GM12878 (cell line): ENCODE measurements at regions not wholly inside any gene's neighbourhood (a gene's known extent, or its start where the extent isn't known, plus 50 kb on each side); places are given as distances from the start of the nearest gene placed in this dataset.

Source experiments
- ATAC-seq: fragments of 200-7000 bp; cut with Tn5 transposase; 3 replicates; pipeline ENCODE4 v1.9.1; 2020; ENCODE audit warnings: mild to moderate bottlenecking, moderate library complexity
- BruUV-seq: library from RNA; stranded (reverse); fragments of 400-500 nt; replicated peaks from 2 replicates; lab custom pipeline; 2021; lab: Mats Ljungman, UMichigan
- CTCF ChIA-PET: fragments of 300-600 bp; sonication (Branson Sonifier 250); formaldehyde crosslinking; extraction: SDS; loops from one replicate; lab custom pipeline; 2021; ENCODE audit warnings: inconsistent platforms; lab: Yijun Ruan, JAX
- POLR2A ChIA-PET: fragments of 350-600 bp; formaldehyde crosslinking; extraction: SDS; loops from one replicate; lab custom pipeline; 2021; ENCODE audit warnings: inconsistent platforms; lab: Charles Lee
- RAD21 ChIA-PET: fragments of 300-600 bp; sonication (Branson Sonifier 250); formaldehyde crosslinking; loops from one replicate; lab custom pipeline; 2023; ENCODE audit warnings: antibody characterized with exemption; ENCODE audit not compliant: unreplicated experiment; lab: Charles Lee
- SMC1A ChIA-PET: fragments of 300-600 bp; sonication (Branson Sonifier 250); formaldehyde crosslinking; loops from one replicate; lab custom pipeline; 2023; ENCODE audit not compliant: unreplicated experiment, uncharacterized antibody; lab: Charles Lee
- DNase-seq: peaks from one replicate; pipeline ENCODE4 v3.0.0-alpha.2; 2011; ENCODE audit warnings: low read depth, low spot score
- FAIRE-seq: peaks from 3 replicates; lab custom pipeline; 2011; peaks lifted over from hg19 to GRCh38; lab: Jason Lieb, UNC
- H2AFZ ChIP-seq: 2 replicates; pipeline ENCODE4 v1.6.0; 2011; ENCODE audit warnings: low read depth, low read length, control low read depth; ENCODE audit not compliant: control insufficient read depth
- H3K27ac ChIP-seq: 2 replicates; pipeline ENCODE4 v1.5.1; 2011; ENCODE audit warnings: control low read depth; ENCODE audit not compliant: control insufficient read depth, insufficient read depth
- H3K27me3 ChIP-seq, 2 experiments: replicated peaks in 1 of 2; 2 replicates each; pipeline versions ENCODE4 v1.6.0 to v1.6.1; 2011; ENCODE audit warnings: low read length in 1 of 2; ENCODE audit not compliant: control insufficient read depth in 2 of 2, insufficient read depth in 2 of 2
- H3K36me3 ChIP-seq, 2 experiments: 2 replicates each; pipeline ENCODE4 v1.5.1; 2011; ENCODE audit warnings: low read length in 1 of 2; ENCODE audit not compliant: control insufficient read depth in 2 of 2, insufficient read depth in 2 of 2
- H3K4me1 ChIP-seq: 2 replicates; pipeline ENCODE4 v1.6.1; 2011; ENCODE audit warnings: mild to moderate bottlenecking, low read length, moderate library complexity, mixed read lengths; ENCODE audit not compliant: control insufficient read depth, insufficient read depth
- H3K4me2 ChIP-seq: 2 replicates; pipeline ENCODE4 v1.6.0; 2011; ENCODE audit warnings: control low read depth; ENCODE audit not compliant: control insufficient read depth, insufficient read depth
- H3K4me3 ChIP-seq: fragments of 200-600 bp; sonication (generic); 2 replicates; pipeline ENCODE4 v1.5.1; 2016
- H3K79me2 ChIP-seq: 2 replicates; pipeline ENCODE4 v1.6.0; 2011; ENCODE audit warnings: low read length; ENCODE audit not compliant: control insufficient read depth, insufficient read depth
- H3K9ac ChIP-seq: 2 replicates; pipeline ENCODE4 v1.8.0; 2011; ENCODE audit warnings: low read length, control low read depth, mixed read lengths; ENCODE audit not compliant: control insufficient read depth, insufficient read depth
- H3K9me3 ChIP-seq: replicated peaks from 3 replicates; pipeline ENCODE4 v1.5.1; 2011; ENCODE audit warnings: mild to moderate bottlenecking, low read length; ENCODE audit not compliant: control insufficient read depth, insufficient read depth
- H4K20me1 ChIP-seq: 2 replicates; pipeline ENCODE4 v1.6.0; 2011; ENCODE audit not compliant: control insufficient read depth, insufficient read depth
- BMI1 ChIP-seq: fragments of 450-650 bp; IDR thresholded peaks from 2 replicates; pipeline ENCODE4 v1.6.1; 2016; ENCODE audit warnings: mild to moderate bottlenecking, moderate library complexity, borderline replicate concordance
- CREB1 ChIP-seq: IDR thresholded peaks from 2 replicates; pipeline ENCODE4 v1.6.1; 2012; ENCODE audit warnings: low read depth, mild to moderate bottlenecking, inconsistent platforms
- EP300 ChIP-seq, 2 experiments: fragments of 150-350 bp in 1 of 2; IDR thresholded peaks; 2 replicates each; pipeline ENCODE4 v1.6.1; 2011 to 2012; ENCODE audit warnings: low read depth in 2 of 2, low read length in 2 of 2, borderline replicate concordance in 1 of 2, improper control_type of control experiment in 1 of 2, inconsistent platforms in 1 of 2; ENCODE audit not compliant: control insufficient read depth in 1 of 2
- EZH2 ChIP-seq: IDR thresholded peaks from 2 replicates; pipeline ENCODE4 v1.6.1; 2012; ENCODE audit warnings: low read depth, mild to moderate bottlenecking, control low read depth, inconsistent platforms, low read length, borderline replicate concordance; ENCODE audit not compliant: control insufficient read depth
- FOS ChIP-seq: IDR thresholded peaks from 3 replicates; pipeline ENCODE4 v1.6.1; 2011; ENCODE audit warnings: borderline replicate concordance; ENCODE audit not compliant: insufficient read length; ENCODE audit errors: extremely low read depth
- FOXM1 ChIP-seq: IDR thresholded peaks from 2 replicates; pipeline ENCODE4 v1.6.1; 2012; ENCODE audit warnings: low read depth, mild to moderate bottlenecking, inconsistent platforms, low read length, moderate library complexity
- KLF5 ChIP-seq: fragments of 450-650 bp; IDR thresholded peaks from 2 replicates; pipeline ENCODE4 v1.6.1; 2014; ENCODE audit warnings: mild to moderate bottlenecking; ENCODE audit not compliant: partially characterized antibody
- MYC ChIP-seq: IDR thresholded peaks from 2 replicates; pipeline ENCODE4 v1.6.1; 2011; ENCODE audit warnings: mild to moderate bottlenecking, low read length, moderate library complexity, inconsistent platforms; ENCODE audit not compliant: insufficient read depth, insufficient replicate concordance, insufficient read length, severe bottlenecking
- NR2C1 ChIP-seq: fragments of 450-650 bp; IDR thresholded peaks from 2 replicates; pipeline ENCODE4 v1.6.1; 2017; ENCODE audit warnings: antibody characterized with exemption, mild to moderate bottlenecking, moderate library complexity
- NR2F1 ChIP-seq: fragments of 450-650 bp; conservative IDR thresholded peaks from 2 replicates; pipeline ENCODE4 v1.6.1; 2017; ENCODE audit warnings: mild to moderate bottlenecking
- PAX5 ChIP-seq: IDR thresholded peaks from 2 replicates; pipeline ENCODE4 v1.6.1; 2011; ENCODE audit warnings: low read depth, low read length, borderline replicate concordance
- RBBP5 ChIP-seq: fragments of 200-600 bp; sonication (generic); conservative IDR thresholded peaks from 2 replicates; pipeline ENCODE4 v1.6.1; 2016
- RELA ChIP-seq: fragments of 450-650 bp; IDR thresholded peaks from 2 replicates; pipeline ENCODE4 v1.8.0; 2014; ENCODE audit warnings: borderline replicate concordance; ENCODE audit not compliant: partially characterized antibody
- SMAD5 ChIP-seq: IDR thresholded peaks from 2 replicates; pipeline ENCODE4 v1.6.1; 2016; ENCODE audit warnings: antibody characterized with exemption, low read depth
- SMC3 ChIP-seq: IDR thresholded peaks from 2 replicates; pipeline ENCODE4 v1.6.1; 2011; ENCODE audit warnings: low read length, improper control_type of control experiment, borderline replicate concordance
- TBL1XR1 ChIP-seq: IDR thresholded peaks from 2 replicates; pipeline ENCODE4 v1.6.1; 2012; ENCODE audit warnings: low read depth, low read length, improper control_type of control experiment
- USF2 ChIP-seq: IDR thresholded peaks from 2 replicates; pipeline ENCODE4 v1.6.1; 2011; ENCODE audit warnings: low read depth, low read length, improper control_type of control experiment, borderline replicate concordance
- YBX1 ChIP-seq: fragments of 450-650 bp; IDR thresholded peaks from 2 replicates; pipeline ENCODE4 v1.6.1; 2016; ENCODE audit warnings: antibody characterized with exemption
- WGBS: methylation state at CpG from one replicate; pipeline ENCODE4 v1.1.6; 2016; ENCODE audit warnings: low lambda C conversion rate; ENCODE audit not compliant: insufficient replicate concordance, insufficient coverage; ENCODE audit errors: missing lambda C conversion rate; 5-methylcytosine and 5-hydroxymethylcytosine counted together
- in situ Hi-C: fragments of 300-500 bp; cut with MboI; formaldehyde crosslinking; loops from 9 replicates; pipeline ENCODE4 v1.14.3; 2018; ENCODE audit warnings: mixed read lengths
- intact Hi-C: fragments of 100-400 bp; cut with micrococcal nuclease; formaldehyde crosslinking; loops from one replicate; pipeline ENCODE4 v1.14.2; 2022; ENCODE audit not compliant: unreplicated experiment
- TF ChIP-seq, protein P1 (sequence below): fragments of 450-650 bp; IDR thresholded peaks from 2 replicates; pipeline ENCODE4 v1.6.1; 2017; ENCODE audit warnings: borderline replicate concordance

DNA sequence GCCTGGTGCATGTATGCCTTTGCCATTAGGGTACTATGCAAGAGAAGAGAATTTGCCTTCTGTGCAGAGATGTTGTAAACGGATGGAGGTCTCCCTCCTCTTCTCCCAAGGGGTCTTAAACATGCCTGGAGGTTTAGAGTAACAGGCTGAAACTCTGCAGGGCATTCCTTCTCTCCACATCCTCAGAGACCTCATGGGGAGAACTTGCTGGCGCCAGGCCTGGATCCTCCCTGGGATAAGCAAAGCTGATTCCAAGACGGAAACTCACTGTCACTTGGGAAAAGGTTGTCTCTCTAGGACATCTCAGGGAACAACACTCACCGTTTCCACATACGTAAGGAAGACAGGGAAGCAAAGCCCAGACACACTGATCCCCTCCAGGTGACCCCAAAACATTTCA lies 76.9 kb upstream of the GPM6B start (continued):
- no peak for TF ChIP-seq FOS
- TF ChIP-seq, all 136 proteins: peak for 0

GRCh38 chrX:13892856-13893255 lies 76.0 kb upstream of the GPM6B start:
- Histone ChIP-seq H3K79me2 (no peaks in the 10 kb centered on the region), H3K4me3 (no peak overlapping the region), H3K9ac (no peak overlapping the region), H3K36me3 (no peaks in the 10 kb centered on the region), H3K4me2 (no peak overlapping the region), H3K27me3 (no peaks in the 10 kb centered on the region; a peak in 1 of 4 replicates), H3K27ac (no peak overlapping the region), H3K9me3 (no peaks in the 10 kb centered on the region), H4K20me1 (no peaks in the 10 kb centered on the region), H3K4me1 (no peaks in the 10 kb centered on the region), H2AFZ (no peak overlapping the region)
- no peak for TF ChIP-seq SMC3
- TF ChIP-seq FOXM1 = no peak
- TF ChIP-seq YBX1 = no peak
- no peak for TF ChIP-seq TBL1XR1
- no peak for TF ChIP-seq EP300 (IDR thresholded peaks at IDR 0.05; ENCODE audit: borderline replicate concordance in 1 of 2, control insufficient read depth in 1 of 2, low read depth in 2 of 2, low read length in 2 of 2)
- no peak for TF ChIP-seq EZH2
- no peak for TF ChIP-seq SMAD5
- no peak for TF ChIP-seq CREB1
- TF ChIP-seq NR2F1 = no peak
- no peak for TF ChIP-seq PAX5
- no peak for TF ChIP-seq USF2
- TF ChIP-seq KLF5 = no peak
- no peak for TF ChIP-seq MYC
- TF ChIP-seq, protein P1, sequence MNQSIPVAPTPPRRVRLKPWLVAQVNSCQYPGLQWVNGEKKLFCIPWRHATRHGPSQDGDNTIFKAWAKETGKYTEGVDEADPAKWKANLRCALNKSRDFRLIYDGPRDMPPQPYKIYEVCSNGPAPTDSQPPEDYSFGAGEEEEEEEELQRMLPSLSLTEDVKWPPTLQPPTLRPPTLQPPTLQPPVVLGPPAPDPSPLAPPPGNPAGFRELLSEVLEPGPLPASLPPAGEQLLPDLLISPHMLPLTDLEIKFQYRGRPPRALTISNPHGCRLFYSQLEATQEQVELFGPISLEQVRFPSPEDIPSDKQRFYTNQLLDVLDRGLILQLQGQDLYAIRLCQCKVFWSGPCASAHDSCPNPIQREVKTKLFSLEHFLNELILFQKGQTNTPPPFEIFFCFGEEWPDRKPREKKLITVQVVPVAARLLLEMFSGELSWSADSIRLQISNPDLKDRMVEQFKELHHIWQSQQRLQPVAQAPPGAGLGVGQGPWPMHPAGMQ = no peak
- TF ChIP-seq BMI1 = no peak
- no peak for TF ChIP-seq RELA
- TF ChIP-seq RBBP5 = no peak
- no peak for TF ChIP-seq NR2C1
- ChIA-PET POLR2A (no interaction called here), CTCF (interaction anchor here (0.7 kb wide), 1 partner anchor 40 kb away, joined by 3 read pairs; no protein-coding TSS in a partner anchor), RAD21 (no interaction called here), SMC1A (interaction anchor here (0.6 to 2.0 kb wide), 2 partner anchors 136 to 637 kb away, joined by 3 to 7 read pairs; partner anchors contain the start of gene GLRA2)
- intact Hi-C loops (loop anchor here (10.0 kb wide), 1 partner anchor 388 kb away; no protein-coding TSS in a partner anchor), in situ Hi-C loops (no loop called here)
- 33% methylated on average over 3 of the region's 3 CpGs for WGBS
- ATAC-seq (no peak), FAIRE-seq (no peak), DNase-seq (no peak)
- no TSS peak for BruUV-seq
